ENCODE measurements at regions not wholly inside any gene's neighbourhood (a gene's known extent, or its start where the extent isn't known, plus 50 kb on each side); places are given as distances from the start of the nearest gene placed in this dataset.

DNA sequence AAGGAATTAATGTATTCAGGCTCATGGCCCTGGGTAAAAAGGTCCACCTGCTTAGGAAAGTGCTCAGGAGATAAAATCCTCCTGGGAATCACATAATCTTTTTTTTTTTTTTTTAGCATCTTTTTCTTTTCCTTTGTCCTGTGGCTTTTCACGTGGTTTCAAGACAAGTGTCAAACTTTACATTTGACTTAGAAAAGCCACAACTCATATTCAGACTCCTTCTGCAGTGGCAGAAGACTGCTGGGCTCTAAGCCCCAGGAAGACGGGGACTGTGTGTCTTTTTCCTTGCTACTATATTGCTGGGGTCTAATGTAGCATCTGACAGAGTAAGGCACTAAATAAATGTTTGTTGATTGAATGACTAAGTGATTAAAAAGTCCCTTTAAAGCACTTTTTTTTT is 127.5 kb upstream of the ANKRD1 start:
- TF ChIP-seq EGR1 (IDR thresholded peaks at IDR 0.05) (no peak), EP300 (IDR thresholded peaks at IDR 0.05; ENCODE audit: borderline replicate concordance) (no peak), ZBTB7A (IDR thresholded peaks at IDR 0.05; ENCODE audit: low read depth) (no peak), YY1 (IDR thresholded peaks at IDR 0.05; ENCODE audit: low read depth) (no peak)
- TF ChIP-seq, protein P1, sequence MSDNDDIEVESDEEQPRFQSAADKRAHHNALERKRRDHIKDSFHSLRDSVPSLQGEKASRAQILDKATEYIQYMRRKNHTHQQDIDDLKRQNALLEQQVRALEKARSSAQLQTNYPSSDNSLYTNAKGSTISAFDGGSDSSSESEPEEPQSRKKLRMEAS (IDR thresholded peaks at IDR 0.05) = no peak

DNA sequence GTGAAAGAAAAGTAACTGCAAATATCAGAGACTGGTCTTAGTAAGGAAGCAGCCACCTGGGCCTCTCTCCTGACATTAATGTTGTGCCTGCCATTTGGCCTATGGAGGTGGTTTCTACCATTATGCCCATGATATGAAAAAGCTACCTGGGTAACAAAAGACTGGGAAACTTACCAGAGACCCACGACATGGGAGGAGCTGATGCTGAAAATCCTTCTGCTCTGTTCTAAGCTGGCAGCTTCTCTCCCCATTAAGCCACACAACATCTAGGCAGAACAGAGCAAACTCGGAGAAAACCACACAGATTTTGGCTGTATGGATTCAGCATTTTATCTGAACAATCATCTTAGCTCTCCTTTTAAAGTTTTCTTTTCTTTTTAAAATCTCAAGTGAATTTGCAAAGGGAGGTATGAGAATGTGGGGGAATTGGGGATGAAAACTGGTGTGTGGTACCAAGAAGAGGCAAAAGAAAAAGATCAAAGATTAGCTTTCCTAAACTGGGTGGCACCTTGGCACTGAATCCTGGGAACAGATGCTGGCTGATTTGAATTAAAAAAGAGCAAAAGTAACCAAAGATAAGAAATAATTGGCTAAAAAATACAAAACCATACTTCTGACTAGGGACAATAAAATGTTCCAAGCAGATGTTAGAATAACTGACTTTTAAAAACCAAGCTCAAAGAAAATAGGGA is 128.6 kb upstream of the ANKRD1 start:
- TF ChIP-seq TAF1 (IDR thresholded peaks at IDR 0.05; ENCODE audit: low read depth) (no peak), FOXM1 (IDR thresholded peaks at IDR 0.05; ENCODE audit: borderline replicate concordance, low read depth) (no peak), CREB1 (IDR thresholded peaks at IDR 0.05; ENCODE audit: low read depth) (no peak), EGR1 (IDR thresholded peaks at IDR 0.05) (no peak), EP300 (IDR thresholded peaks at IDR 0.05; ENCODE audit: borderline replicate concordance) (no peak), NFIC (IDR thresholded peaks at IDR 0.05) (no peak), CEBPB (IDR thresholded peaks at IDR 0.05) (no peak), YY1 (IDR thresholded peaks at IDR 0.05; ENCODE audit: low read depth) (no peak), TEAD4 (IDR thresholded peaks at IDR 0.05) (no peak), ZBTB7A (IDR thresholded peaks at IDR 0.05; ENCODE audit: low read depth) (no peak), TCF12 (IDR thresholded peaks at IDR 0.05; ENCODE audit: low read depth) (no peak), RAD21 (IDR thresholded peaks at IDR 0.05; ENCODE audit: low read depth) (no peak)
- TF ChIP-seq, protein P2, sequence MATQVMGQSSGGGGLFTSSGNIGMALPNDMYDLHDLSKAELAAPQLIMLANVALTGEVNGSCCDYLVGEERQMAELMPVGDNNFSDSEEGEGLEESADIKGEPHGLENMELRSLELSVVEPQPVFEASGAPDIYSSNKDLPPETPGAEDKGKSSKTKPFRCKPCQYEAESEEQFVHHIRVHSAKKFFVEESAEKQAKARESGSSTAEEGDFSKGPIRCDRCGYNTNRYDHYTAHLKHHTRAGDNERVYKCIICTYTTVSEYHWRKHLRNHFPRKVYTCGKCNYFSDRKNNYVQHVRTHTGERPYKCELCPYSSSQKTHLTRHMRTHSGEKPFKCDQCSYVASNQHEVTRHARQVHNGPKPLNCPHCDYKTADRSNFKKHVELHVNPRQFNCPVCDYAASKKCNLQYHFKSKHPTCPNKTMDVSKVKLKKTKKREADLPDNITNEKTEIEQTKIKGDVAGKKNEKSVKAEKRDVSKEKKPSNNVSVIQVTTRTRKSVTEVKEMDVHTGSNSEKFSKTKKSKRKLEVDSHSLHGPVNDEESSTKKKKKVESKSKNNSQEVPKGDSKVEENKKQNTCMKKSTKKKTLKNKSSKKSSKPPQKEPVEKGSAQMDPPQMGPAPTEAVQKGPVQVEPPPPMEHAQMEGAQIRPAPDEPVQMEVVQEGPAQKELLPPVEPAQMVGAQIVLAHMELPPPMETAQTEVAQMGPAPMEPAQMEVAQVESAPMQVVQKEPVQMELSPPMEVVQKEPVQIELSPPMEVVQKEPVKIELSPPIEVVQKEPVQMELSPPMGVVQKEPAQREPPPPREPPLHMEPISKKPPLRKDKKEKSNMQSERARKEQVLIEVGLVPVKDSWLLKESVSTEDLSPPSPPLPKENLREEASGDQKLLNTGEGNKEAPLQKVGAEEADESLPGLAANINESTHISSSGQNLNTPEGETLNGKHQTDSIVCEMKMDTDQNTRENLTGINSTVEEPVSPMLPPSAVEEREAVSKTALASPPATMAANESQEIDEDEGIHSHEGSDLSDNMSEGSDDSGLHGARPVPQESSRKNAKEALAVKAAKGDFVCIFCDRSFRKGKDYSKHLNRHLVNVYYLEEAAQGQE (IDR thresholded peaks at IDR 0.05; ENCODE audit: low read depth) = no peak
- TF ChIP-seq, protein P3, sequence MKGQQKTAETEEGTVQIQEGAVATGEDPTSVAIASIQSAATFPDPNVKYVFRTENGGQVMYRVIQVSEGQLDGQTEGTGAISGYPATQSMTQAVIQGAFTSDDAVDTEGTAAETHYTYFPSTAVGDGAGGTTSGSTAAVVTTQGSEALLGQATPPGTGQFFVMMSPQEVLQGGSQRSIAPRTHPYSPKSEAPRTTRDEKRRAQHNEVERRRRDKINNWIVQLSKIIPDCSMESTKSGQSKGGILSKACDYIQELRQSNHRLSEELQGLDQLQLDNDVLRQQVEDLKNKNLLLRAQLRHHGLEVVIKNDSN (IDR thresholded peaks at IDR 0.05) = no peak
- TF ChIP-seq, protein P1 (IDR thresholded peaks at IDR 0.05) = no peak

DNA sequence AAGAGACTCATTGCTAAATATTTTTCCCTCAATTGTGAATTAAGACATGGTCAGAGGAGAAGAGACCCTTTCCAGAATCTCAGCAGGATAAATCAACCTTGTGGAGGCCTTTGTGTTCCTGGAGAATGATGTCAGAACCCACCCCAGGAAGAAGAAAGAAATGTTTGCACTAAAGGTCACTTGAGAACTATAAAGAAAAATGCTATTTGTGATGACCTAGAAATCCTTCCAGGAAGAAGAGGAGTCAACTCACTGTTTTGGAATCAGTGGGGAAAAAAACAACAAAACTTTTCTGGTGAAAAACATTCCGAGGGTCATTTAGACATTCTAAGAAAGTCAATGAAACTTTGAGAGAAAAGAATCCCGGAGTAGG is 129.1 kb upstream of the ANKRD1 start:
- TF ChIP-seq TCF12 (IDR thresholded peaks at IDR 0.05; ENCODE audit: low read depth) (no peak), EP300 (IDR thresholded peaks at IDR 0.05; ENCODE audit: borderline replicate concordance) (no peak), ZBTB7A (IDR thresholded peaks at IDR 0.05; ENCODE audit: low read depth) (no peak)
- TF ChIP-seq, protein P1 (IDR thresholded peaks at IDR 0.05) = no peak

DNA sequence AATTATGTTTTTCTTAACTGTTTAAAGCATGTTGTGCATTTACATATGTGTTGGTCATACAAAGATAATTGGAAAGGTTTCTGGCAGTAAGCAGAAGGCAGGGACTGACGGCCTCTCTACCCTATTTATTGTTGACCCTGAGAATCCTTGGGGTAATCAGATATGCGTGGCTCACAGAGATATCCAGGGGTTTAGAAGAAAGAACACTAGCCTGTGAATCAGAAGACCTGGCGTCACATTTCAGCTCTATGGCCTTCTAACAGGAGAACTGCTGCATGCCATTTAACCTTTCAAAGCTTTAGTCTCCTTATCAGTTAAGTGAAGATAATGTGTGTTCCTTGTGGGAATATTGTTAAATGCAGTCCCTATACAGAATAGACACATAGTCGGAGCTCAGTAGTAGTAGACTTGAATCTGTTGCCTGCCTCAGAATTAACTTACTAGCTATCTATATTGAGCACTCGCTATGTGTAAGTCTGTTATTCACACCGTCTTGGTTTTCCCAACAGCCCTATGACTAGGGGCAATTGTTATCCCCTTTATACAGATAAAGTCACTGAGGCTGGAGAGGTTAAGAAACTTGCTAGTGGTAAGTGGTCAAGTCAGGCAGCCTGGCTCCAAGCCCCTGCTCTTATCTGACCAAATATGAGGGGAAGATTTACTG is 129.6 kb upstream of the ANKRD1 start:
- TF ChIP-seq CREB1 (IDR thresholded peaks at IDR 0.05; ENCODE audit: low read depth) (no peak), TAF1 (IDR thresholded peaks at IDR 0.05; ENCODE audit: low read depth) (no peak), NFIC (IDR thresholded peaks at IDR 0.05) (no peak)
- TF ChIP-seq, protein P3 (IDR thresholded peaks at IDR 0.05) = no peak

DNA sequence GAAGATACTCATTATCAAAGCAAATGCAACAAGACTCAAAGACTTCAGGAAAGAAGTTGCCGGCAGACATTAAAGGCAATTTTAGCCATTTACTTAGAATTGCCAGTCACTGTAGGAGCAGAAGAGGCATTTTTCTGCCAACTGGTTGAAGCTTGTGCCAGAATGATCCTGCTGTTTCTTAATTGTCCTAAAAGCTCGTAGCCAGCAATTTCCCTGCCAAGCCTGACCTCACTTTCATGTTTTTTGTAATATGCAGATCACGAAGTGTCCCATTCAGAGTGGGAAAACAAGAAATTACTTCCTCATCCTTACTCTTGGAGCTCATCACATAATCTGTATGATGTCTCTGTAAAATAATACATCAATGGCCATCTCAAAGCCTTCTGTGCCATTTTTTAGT is 130.9 kb upstream of the ANKRD1 start:
- TF ChIP-seq, protein P3 (IDR thresholded peaks at IDR 0.05) = no peak
- TF ChIP-seq TCF12 (IDR thresholded peaks at IDR 0.05; ENCODE audit: low read depth) = 0 out of 2 replicates have a peak, but pooled peaks have one; percentile 32
- peak; percentile 80 for TF ChIP-seq NFIC (IDR thresholded peaks at IDR 0.05)
- TF ChIP-seq EGR1 (IDR thresholded peaks at IDR 0.05) = no peak
- 0 out of 2 replicates have a peak, but pooled peaks have one; percentile 21 for TF ChIP-seq EP300 (IDR thresholded peaks at IDR 0.05; ENCODE audit: borderline replicate concordance)
- no peak for TF ChIP-seq YY1 (IDR thresholded peaks at IDR 0.05; ENCODE audit: low read depth)

DNA sequence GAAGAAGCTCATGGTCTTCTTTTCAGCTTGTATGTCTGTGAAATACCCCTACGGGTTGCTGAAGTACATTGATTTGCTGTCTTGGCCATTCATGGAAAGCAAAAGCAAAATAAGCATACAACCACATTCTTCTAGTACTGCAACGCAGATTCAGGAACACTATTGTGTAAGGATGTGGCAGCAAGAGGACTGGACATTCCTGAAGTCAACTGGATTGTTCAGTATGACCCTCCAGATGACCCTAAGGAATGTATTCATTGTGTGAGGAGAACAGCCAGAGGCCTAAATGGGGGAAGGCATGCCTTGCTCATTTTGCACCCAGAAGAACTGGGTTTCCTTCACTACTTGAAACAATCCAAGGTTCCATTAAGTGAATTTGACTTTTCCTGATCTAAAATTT is 133.4 kb upstream of the ANKRD1 start:
- peak; percentile 83 for TF ChIP-seq CEBPB (IDR thresholded peaks at IDR 0.05)
- TF ChIP-seq EP300 (IDR thresholded peaks at IDR 0.05; ENCODE audit: borderline replicate concordance) = peak; percentile 54; the same call in 1 of the 2 replicates
- peak; percentile 89 for TF ChIP-seq TEAD4 (IDR thresholded peaks at IDR 0.05)
- TF ChIP-seq, protein P2 (IDR thresholded peaks at IDR 0.05; ENCODE audit: low read depth) = no peak
- TF ChIP-seq TCF12 (IDR thresholded peaks at IDR 0.05; ENCODE audit: low read depth) = peak; percentile 57
- TF ChIP-seq, protein P3 (IDR thresholded peaks at IDR 0.05) = 0 out of 2 replicates have a peak, but pooled peaks have one; percentile 9
- TF ChIP-seq, protein P1 (IDR thresholded peaks at IDR 0.05) = peak; percentile 54
- no peak for TF ChIP-seq NFIC (IDR thresholded peaks at IDR 0.05)
- TF ChIP-seq ZBTB7A (IDR thresholded peaks at IDR 0.05; ENCODE audit: low read depth) = no peak
- no peak for TF ChIP-seq TAF1 (IDR thresholded peaks at IDR 0.05; ENCODE audit: low read depth)
